Nucleus accumbens (tissue), 56 donors: ENCODE measurements at regions not wholly inside any gene's neighbourhood (a gene's known extent, or its start where the extent isn't known, plus 50 kb on each side); places are given as distances from the start of the nearest gene placed in this dataset.
"Not testable (repeated sequence)": the region's sequence is repeated elsewhere in the genome, so short reads cannot be mapped to it uniquely, and the experiment has no call there.

ENCODE experiments used
- DNase-seq, 56 donors: peaks; one replicate each; lab custom pipeline; 2025; lab: John Stamatoyannopoulos, UW

DNA sequence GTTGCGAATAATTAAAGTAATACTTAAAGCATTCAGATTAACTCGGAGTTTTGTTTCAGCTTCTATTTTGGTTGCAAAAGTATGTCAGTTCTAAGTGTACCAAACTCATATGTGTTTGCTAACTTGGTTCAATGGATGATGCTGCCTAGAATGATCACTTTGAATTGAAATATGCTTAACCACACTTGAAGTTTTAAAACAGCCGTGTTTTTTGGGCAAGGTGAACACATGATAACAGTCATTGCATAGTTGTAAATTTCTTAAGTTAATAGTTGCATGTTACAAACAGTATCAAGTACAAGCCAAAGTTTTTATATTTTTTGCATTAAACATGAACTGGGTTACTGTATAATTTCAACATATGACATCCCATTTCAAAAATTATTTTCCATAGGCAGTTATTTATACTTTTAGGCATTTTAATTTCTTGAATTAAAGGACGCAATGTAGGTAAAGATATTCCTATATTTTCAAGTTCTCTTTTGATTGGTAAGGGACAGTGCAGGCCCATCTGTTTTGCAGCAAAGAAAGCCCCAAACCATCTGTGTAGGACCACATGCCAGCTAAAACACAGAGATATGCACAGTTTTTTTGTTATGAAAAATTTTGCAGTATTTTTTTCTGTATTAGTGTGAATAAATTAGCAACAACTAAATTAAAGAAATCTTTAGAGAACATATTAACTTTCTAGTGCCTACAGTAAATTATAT, 575.5 kb downstream of the PRKD1 start:
- no peak for DNase-seq

DNA sequence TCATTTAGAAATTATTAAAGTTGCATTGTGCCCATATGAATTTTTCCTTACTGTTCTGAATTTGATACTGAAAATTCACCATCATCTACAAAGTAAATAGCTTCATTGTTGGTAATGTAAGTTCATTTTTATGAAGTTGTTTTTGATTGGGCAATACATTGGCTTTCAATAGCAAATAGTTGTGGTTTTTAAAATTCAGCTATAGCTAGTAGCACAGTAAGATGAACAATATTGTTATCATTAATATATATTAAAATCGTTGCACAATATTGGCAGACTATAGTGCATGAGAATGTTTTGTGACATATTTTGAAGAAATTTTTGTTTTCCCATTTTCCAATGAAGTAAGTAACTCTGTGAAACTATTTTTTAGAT, 575.0 kb downstream of the PRKD1 start:
- no peak for DNase-seq

DNA sequence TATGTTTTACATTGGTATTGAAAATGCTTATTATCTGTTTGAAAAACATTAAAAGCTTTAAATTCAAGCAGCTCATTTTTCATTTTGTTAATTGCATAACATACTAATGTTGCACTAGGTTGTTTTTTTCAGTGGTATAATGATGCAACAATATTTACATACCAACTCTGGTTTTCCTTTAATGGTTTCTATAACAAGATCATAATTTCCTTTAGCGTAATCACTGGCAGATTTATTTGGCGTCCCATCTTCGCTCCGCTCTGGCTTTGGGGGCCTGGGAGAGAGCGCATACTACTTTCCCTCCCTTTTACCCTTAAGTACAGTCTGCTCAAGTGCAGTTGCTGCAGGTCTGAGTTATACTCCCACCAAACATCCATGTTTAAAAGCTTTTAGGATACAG, 574.1 kb downstream of the PRKD1 start:
- no peak for DNase-seq

DNA sequence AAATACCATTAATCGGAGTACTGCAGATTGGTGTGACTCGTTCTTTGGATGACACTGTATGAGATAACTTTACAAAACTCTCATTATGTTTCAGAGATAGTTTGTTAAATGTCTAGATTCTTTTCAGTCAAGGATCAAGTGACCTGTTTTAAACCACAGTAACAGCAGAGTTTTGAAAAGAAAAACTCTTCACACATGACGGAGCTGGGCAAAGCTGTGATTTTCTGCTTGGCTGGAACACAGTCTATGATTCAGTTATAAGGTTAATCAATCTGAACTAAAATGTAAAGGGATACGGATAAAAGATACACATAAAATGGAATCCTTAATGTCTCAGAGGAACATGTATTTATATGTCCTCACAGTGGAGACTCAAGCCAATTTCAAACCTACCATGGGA, 573.2 kb downstream of the PRKD1 start:
- no peak for DNase-seq

DNA sequence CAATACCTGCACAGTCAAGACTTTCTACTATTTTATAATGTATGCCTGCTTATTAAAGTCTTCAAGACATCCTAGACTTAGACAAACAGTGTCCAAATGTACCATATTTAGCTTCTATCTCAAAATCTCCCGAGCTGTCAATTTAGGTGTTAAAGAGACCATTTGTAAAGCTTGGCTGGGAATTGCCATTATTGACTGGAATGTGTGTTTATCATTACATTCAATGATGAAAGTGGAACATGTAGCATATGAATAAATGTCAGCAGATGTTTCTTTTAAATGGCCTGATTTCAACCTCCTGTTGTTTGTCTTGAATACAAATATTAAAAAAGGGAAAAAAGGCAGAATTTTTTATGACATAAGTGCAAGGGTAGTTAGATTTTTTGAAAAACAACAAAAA, 572.3 kb downstream of the PRKD1 start:
- DNase-seq = no peak

DNA sequence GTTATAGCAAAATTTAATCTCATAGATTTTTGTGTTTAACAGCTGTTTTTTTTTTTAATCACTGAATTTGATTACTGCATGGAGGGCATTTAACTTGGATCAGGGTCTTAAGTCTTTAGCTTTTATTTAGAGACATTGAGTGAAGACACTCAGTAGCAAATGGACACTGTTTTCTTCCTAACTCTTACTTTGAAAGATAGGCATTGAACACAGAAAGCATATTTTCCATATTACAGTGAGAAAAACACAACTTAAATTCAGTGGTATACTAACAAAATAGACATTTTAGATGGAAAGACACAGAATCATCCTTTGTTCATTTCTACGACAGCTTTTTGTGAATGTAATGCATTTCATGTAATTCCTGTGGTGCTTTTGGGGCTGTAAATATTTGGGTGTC, 571.8 kb downstream of the PRKD1 start:
- DNase-seq = no peak

DNA sequence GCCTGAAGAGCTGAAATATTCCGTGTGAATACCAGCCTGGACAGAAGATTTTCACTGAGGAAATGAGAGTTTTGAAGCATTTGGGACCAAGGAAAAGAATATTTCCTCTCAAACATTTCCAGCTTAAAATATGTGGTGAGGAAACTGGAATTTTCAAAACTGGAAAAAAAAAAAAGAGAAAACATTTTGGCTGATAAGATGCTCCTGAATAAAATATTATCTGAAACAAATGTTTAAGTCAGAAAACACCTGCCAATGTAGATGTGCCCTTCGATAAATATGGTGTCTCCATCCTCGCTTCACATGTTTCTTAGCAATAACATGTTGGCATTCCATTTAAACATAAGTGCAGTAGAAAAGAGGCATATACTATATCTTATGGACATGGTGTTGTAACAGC, 567.0 kb downstream of the PRKD1 start:
- no peak for DNase-seq

DNA sequence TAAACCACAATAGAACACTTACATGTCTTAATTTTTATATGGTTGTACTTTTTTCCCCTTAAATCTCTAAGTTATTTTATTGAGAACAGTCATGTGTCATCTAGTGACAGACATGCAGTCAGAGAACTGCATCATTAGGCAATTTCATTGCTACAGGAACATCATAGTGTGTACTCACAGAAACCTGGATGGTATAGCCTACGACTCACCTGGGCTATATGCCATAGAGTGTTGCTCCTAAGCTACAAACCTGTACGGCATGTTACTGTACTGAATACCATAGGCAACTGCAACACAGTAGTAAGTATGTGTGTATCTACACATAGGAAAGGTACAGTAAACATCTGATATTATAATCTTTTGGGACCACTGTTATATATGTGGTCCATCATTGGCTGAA, 557.6 kb downstream of the PRKD1 start:
- no peak for DNase-seq

DNA sequence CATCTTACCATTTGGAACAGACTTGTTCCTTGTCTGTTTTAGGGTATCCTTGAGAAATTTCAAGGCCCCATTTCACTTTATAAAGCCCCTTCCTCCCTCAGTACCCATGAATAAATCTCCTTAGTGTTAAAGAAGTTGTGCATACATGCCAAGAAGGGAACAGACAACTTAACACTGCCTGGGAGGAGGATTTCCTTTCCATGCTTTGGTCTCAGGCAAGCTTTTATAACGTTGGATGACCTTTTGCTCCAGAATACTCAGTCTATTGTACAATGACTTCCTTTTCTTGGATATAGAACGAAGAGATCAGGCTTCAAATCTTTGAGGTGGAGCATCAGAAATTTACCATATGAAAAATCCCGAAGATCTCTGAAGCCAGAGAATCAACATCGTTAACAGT, 551.4 kb downstream of the PRKD1 start:
- DNase-seq = no peak

DNA sequence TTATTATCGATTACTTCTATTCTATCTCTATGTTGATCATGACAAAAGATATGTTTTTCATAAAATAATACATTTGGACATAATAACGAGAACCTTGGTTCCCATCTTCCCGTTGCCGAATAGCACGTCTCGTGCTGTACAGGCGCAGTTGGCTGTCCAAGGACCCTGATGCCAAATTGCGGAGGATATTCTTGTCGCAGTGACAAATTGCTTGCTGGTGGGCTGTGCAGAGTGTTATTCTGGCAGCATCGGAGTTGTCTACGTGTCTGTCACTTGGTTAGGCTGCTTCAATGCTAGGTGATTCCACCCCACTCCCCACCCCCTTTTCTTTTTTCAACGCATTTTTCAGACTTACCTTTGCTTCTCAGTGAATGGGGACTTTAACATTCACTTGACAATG, 546.8 kb downstream of the PRKD1 start:
- DNase-seq = no peak

DNA sequence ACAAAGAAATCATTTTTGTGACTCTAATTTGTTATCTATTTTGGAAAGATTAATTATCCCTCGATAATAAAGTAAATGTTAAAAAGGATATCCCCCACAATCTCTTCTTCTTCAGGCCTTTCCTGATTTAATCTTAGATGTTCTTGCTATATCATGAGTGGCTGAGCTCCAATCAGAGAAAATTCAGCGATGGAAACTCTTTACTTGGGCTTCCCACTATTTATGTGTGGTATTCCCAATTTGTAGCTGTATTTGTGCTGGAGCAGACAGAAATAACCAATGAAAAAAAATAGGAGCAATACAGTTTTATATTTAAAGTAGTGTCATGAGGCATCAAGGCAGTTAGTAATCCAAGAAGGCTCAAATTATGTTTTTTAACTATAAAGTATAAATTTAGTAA, 539.1 kb downstream of the PRKD1 start:
- no peak for DNase-seq

DNA sequence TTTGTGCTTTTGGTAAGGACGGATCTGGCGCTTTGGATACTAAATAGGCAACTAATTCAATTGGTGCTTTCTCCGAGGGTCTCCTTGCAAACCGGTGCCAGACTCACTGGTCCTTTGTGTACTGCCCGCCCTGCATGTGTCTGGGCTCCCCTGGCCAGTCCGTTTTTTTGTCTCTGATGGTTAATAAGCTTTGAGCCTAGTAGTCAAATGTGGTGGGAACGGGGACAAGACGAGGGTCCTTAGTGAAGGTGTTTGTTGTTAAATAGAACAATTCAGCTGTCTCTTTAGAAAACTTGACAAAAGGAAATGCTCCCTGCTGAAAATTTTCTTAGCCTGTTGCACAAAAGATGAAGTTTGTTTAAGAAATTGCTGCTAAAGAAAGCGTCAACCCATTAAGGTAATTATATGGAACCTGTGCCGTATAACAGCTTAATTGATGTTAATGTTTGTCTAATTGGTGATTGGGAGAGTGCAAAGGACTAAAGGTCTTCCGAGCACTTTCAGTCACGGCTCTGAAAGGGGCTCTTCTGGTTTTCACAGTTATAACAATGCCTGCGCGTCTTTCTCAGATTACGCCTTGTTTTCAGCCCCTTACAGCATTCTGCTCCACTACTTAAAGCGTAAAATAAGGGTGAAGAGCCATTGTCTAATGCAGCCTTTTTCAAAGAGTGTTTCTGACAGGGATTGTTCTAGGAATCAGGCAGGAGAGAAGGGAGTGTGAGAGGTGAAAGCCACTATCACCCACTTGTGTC, 537.4 kb downstream of the PRKD1 start:
- DNase-seq = peak in 6 of 56 donors; percentile 1 to 20 (median 4)

DNA sequence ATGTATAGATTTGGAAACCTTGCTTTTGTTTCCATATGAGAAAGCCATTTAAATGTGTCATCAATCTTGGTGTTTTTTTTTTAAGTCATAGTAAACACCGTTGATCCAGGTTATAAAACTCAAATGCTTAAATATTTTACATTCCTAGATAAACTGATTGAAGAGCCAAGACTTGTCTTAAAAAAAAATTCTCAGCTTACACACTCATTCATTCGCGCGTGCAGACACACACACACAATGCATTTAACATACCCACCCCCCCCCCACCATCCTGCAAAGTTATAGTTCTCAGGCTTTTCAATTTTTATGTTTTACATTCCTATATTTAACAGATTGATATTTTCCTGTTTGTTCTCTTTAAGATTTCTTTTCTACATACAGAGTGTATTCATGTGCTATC, 536.4 kb downstream of the PRKD1 start:
- DNase-seq = no peak

DNA sequence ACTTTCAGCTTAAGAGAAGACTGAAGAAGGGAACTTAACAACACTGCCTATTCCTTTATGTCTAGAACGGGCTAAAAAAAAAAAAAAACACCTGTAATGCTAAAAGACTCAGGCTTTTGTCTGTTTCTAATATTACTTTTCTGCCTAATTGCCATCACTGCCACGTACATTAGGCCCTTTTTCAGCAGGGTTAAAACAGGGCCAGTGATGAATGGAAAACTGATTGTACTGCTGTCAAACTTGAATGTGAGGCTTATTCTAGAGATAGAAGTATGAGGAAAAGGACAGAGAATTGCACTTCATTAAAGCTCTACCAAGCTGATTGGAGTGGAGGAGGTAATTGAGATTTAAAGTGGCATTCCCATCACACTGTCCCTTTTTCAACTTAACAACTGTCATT, 535.8 kb downstream of the PRKD1 start:
- DNase-seq = no peak

DNA sequence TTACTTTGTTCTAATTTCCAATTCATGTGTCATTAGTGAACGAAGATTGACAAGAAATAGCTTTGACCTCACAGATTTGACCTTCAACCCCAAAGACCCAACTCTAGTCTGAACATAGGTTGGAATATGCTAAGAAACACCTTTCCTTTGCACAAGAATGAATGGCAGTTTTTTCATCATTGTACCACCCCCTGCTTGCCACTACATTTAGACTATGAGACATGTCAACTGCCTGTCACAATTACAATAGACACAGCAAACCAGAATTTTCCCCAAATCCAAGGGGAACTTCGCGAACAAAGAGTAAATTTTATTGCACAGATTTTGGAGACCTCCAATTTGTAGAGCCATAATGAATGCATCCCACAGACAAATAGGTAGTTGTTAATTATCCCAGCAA, 535.4 kb downstream of the PRKD1 start:
- DNase-seq = no peak

DNA sequence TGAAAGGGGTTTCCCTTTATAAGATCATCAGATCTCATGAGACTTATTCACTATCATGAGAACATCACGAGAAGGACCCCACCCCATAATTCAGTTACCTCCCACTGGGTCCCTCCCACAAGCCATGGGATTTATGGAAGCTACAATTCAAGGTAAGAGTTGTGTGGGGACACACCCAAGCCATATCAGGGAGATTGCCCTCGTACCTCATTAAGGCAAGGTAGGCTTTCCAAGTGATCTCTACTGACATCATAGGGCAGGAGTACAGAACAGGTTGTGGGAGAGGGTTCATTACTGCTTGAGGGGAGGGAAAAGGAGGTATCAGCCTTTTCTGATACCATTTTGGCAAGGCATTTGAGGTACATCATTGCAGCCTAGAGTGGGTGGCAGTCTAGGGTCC, 524.6 kb downstream of the PRKD1 start:
- DNase-seq = no peak

DNA sequence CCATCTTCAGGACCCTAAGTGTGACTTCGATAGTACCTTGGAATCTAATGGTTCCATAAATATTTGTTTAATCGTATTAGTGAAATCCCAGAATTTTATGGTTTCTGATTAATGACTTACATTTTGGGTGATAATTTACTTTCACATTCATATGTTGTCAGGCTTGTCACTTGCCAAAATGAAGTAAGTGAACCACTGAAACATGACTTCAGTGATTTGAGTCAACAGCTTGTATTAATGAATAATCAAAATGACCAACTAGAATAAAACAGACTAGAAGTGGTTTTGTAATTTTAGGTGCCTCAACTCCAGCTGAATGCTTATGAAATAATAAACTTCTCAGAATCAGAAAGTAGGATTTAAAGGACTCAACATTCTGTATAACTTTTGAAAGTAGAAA, 517.1 kb downstream of the PRKD1 start:
- no peak for DNase-seq

DNA sequence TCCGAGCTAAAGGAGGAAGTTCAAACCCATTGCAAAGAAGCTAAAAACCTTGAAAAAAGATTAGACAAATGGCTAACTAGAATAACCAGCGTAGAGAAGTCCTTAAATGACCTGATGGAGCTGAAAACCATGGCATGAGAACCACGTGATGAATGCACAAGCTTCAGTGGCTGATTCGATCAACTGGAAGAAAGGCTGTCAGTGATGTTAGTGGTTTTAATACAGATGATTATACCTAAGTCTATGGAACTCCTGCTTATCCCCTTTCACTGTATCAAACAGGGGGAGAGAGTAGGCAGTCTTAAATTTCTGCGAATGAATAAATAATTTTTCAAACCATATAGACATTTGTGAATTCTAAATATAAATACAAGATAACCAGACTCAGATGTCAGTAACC, 512.7 kb downstream of the PRKD1 start:
- DNase-seq = not testable (repeated sequence)

DNA sequence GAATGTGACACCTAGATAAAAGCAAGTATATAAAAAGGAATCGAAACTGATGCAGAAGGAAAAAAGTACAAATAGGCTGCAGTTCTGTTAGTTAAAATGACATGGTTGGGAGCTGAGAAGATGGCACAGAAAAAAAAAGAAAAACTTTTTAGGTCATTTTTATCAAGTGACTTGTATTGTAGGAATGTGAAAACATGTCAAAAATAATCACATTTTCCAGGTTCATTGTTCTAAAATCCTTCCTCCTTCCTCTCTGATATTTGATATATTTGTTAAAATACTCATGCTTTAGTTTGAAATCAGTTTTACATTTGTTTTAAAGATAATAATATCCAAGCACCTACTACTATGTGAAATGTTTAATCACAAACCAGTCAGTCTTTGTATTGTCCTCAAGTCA, 507.9 kb downstream of the PRKD1 start:
- DNase-seq = no peak

DNA sequence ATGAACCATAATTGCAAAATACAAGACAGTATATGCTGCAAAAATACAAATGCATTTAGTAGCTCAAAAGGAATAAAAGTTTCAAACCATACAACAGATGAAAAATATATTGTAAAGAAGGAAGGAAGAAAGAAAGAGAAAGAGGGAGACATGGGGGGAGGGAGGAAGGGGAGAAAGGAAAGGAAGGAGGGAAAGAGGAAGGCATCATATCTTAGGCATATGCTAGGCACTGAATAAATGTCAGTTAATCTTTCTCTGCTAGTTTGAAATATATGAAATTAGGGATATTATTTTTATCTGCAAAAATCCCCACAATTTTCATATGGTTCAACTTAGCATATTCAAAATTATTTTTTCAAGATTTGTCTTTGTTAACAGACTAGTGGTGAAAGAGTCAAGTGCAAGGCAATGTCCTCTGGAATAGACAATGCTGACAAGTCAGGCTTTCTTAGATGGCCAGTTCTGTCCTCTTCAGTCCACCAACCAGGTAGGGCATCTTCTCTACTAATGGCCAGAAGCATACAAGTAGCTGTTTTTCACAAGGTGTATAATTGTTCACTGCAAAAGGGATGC, 506.4 kb downstream of the PRKD1 start:
- DNase-seq = no peak

DNA sequence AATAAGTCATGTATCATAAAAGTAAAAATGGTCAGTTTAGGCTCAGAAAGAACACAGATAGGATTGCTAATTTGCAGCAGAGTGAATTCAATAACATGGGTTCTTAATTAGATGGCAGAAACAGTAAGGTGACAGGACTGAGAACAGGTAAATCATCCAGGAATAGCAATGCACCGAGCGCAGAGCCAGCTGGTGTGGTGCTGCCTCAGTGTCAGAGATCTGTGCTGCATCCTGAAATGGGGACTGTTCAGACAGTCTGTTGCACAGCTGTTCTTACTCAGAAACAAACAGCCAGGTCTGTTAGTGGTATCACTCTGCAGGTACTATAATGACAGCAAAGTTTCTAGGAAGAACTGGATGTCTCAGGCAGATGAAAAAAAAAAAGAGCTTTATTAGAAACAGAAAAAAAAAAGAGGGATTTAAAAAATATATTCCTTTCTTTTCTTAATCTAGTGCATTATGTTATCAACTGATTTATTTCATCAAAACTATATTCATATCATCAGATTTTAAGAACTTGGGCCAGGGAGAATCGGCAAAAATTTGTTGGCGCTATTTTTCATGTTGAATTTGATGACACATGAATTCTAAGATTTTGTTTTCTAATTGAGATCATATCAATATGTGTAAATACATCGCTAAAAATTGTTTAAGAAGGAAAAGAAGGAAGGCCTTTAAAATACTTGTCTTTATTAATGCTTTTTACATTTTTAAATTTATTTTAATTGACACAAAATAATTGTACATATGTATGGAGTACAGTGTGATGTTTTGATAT, 501.8 kb downstream of the PRKD1 start:
- no peak for DNase-seq
